Stimulated activated CD8-positive, alpha-beta memory T cell treated with anti-CD3 and anti-CD28 coated beads, Interleukin-4, amount 100 ng/mL, for 48 hours (primary cell): ENCODE measurements at regions not wholly inside any gene's neighbourhood (a gene's known extent, or its start where the extent isn't known, plus 50 kb on each side); places are given as distances from the start of the nearest gene placed in this dataset.
"Not testable (repeated sequence)": the region's sequence is repeated elsewhere in the genome, so short reads cannot be mapped to it uniquely, and the experiment has no call there.

Experiments used
- DNase-seq: peaks from one replicate; pipeline ENCODE4 v3.0.0-alpha.2; 2020

GRCh38 chr2:7557376-7557775, 640.2 kb downstream of the RNF144A start:
- no peak for DNase-seq

GRCh38 chr2:7559791-7560190, 642.6 kb downstream of the RNF144A start:
- DNase-seq = no peak

- no peak for DNase-seq
These were observed 649.2 kb downstream of the RNF144A start for GRCh38 chr2:7566382-7566881.

- DNase-seq = not testable (repeated sequence)
These were observed 649.9 kb downstream of the RNF144A start for GRCh38 chr2:7567116-7567515.

GRCh38 chr2:7567646-7568045, 650.4 kb downstream of the RNF144A start:
- DNase-seq = peak; percentile 78

GRCh38 chr2:7570247-7570646, 653.0 kb downstream of the RNF144A start:
- DNase-seq = no peak

- no peak for DNase-seq
These were observed 654.5 kb downstream of the RNF144A start for GRCh38 chr2:7571701-7572100.

- DNase-seq = peak; percentile 63
These were observed 655.2 kb downstream of the RNF144A start for GRCh38 chr2:7572450-7572849.

GRCh38 chr2:7573166-7573825, 656.1 kb downstream of the RNF144A start:
- DNase-seq = no peak

GRCh38 chr2:7574385-7574784, 657.2 kb downstream of the RNF144A start:
- DNase-seq = no peak

GRCh38 chr2:7577769-7578168, 660.6 kb downstream of the RNF144A start:
- DNase-seq = no peak

- no peak for DNase-seq
These were observed 666.8 kb downstream of the RNF144A start for GRCh38 chr2:7584017-7584416.

- no peak for DNase-seq
These were observed 669.7 kb downstream of the RNF144A start for GRCh38 chr2:7586898-7587297.

- no peak for DNase-seq
These were observed 671.1 kb downstream of the RNF144A start for GRCh38 chr2:7588295-7588694.

- no peak for DNase-seq
These were observed 675.5 kb downstream of the RNF144A start for GRCh38 chr2:7592618-7593140.

GRCh38 chr2:7593360-7593759, 676.1 kb downstream of the RNF144A start:
- no peak for DNase-seq

- no peak for DNase-seq
These were observed 677.0 kb downstream of the RNF144A start for GRCh38 chr2:7594211-7594610.

GRCh38 chr2:7595206-7595605, 678.0 kb downstream of the RNF144A start:
- DNase-seq = no peak

- no peak for DNase-seq
These were observed 681.2 kb downstream of the RNF144A start for GRCh38 chr2:7598402-7598801.

- DNase-seq = no peak
These were observed 682.4 kb downstream of the RNF144A start for GRCh38 chr2:7599462-7600258.

GRCh38 chr2:7601990-7602389, 684.8 kb downstream of the RNF144A start:
- DNase-seq = no peak

- DNase-seq = no peak
These were observed 687.2 kb downstream of the RNF144A start for GRCh38 chr2:7604456-7604855.

GRCh38 chr2:7607441-7608173, 690.4 kb downstream of the RNF144A start:
- no peak for DNase-seq
